ENCODE measurements at regions not wholly inside any gene's neighbourhood (a gene's known extent, or its start where the extent isn't known, plus 50 kb on each side); places are given as distances from the start of the nearest gene placed in this dataset.

DNA sequence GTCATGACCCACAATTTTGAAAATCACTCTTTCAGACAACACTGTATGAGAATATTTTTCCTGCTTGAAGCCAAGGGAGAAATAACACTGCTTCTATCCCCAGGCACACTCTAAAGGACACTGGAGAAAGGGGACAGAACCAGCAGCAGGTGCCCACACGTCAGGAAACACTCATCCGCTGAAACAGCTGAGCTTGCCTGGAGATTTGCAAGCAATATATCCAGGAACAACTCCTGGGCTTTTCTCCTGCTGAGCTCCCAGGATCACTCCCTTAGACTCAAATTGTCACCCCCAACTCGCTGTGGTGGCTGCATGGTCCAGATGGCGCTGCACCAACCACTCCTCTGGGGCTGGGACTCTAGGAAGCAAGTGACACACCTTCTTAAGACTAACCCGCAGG lies 186.7 kb downstream of the ARL4C start:
- H3K4me3 ChIP-seq (ENCODE audit: low read depth, low read length): no peak overlapping the region
- DNase-seq (ENCODE audit: low read depth): no peak
- TF ChIP-seq, protein P1, sequence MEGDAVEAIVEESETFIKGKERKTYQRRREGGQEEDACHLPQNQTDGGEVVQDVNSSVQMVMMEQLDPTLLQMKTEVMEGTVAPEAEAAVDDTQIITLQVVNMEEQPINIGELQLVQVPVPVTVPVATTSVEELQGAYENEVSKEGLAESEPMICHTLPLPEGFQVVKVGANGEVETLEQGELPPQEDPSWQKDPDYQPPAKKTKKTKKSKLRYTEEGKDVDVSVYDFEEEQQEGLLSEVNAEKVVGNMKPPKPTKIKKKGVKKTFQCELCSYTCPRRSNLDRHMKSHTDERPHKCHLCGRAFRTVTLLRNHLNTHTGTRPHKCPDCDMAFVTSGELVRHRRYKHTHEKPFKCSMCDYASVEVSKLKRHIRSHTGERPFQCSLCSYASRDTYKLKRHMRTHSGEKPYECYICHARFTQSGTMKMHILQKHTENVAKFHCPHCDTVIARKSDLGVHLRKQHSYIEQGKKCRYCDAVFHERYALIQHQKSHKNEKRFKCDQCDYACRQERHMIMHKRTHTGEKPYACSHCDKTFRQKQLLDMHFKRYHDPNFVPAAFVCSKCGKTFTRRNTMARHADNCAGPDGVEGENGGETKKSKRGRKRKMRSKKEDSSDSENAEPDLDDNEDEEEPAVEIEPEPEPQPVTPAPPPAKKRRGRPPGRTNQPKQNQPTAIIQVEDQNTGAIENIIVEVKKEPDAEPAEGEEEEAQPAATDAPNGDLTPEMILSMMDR (IDR thresholded peaks at IDR 0.05; ENCODE audit: control insufficient read depth, extremely low read depth, insufficient read depth): no peak

DNA sequence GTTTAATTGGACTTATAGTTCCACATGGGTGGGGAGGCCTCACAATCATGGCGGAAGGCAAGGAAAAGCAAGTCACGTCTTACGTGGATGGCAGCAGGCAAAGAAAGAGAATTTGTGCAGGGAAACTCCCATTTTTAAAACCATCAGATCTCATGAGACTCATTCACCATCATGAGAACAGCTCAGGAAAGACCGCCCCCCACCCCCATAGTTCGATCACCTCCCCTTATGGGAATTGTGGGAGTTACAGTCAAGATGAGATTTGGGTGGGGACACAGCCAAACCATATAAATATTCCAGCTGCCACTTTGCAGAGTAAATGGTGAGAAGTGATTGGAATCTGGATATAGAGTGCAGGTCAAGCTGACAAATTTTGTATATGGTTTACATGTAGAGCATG lies 187.4 kb downstream of the ARL4C start:
- DNase-seq (ENCODE audit: low read depth): no peak
- TF ChIP-seq, protein P1 (IDR thresholded peaks at IDR 0.05; ENCODE audit: control insufficient read depth, extremely low read depth, insufficient read depth): no peak
- no peak overlapping the region for H3K4me3 ChIP-seq (ENCODE audit: low read depth, low read length)

DNA sequence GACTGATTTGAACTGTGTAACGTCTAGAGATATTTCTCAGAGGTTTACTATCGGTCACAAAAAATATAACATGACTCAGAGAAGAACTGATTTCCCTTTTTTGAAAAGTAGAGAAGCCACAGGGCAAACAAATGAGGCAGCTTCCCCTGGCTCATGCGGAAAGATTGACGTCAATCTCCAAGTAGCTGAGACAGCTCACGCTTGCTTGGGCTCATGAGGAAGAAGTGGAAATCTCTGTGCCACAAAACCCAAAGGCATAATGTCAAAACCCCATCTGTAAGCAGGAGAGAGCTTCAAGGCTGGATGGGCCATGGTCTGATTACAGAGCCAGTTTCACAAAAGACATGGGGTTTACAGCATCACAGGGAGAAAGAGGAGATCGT lies 188.1 kb downstream of the ARL4C start:
- no peak overlapping the region for H3K4me3 ChIP-seq (ENCODE audit: low read depth, low read length)
- TF ChIP-seq, protein P1 (IDR thresholded peaks at IDR 0.05; ENCODE audit: control insufficient read depth, extremely low read depth, insufficient read depth): no peak
- no peak for DNase-seq (ENCODE audit: low read depth)

DNA sequence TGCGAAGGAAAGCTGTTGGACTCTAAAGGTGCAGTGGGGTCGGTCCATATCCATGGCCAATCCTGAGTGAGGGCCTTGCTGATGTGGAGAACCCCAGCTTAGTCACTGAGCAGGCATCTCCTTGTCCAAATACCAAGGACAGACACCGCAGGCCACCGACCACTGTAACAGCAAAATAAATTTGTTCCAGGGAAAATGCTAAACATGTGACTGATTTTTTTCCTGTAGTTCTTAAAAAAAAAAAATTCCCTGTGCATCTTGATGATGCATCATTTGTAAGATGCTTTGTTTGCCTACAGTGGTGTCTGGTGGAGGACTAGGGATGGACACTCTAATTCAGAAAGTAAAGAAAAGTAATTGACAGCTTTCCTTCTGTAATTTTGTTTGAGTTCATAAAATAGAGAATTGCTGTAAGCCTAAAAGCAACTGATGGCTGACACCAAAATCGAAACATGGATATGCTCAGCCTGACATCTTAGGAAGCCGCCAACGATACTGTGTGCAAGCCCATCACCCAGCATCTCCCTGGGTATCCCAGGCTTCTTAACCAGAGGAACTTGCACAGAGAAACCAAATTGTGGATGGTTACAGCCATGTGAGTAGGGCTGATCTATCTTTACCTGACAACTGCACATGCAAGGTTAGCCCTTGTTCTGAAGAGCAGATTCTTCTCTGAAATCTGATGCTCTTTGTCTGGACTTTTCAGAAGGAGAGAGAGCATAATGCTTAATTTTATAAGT lies 188.6 kb downstream of the ARL4C start:
- no peak overlapping the region for H3K4me3 ChIP-seq (ENCODE audit: low read depth, low read length)
- TF ChIP-seq, protein P1 (IDR thresholded peaks at IDR 0.05; ENCODE audit: control insufficient read depth, extremely low read depth, insufficient read depth): no peak
- DNase-seq (ENCODE audit: low read depth): no peak

DNA sequence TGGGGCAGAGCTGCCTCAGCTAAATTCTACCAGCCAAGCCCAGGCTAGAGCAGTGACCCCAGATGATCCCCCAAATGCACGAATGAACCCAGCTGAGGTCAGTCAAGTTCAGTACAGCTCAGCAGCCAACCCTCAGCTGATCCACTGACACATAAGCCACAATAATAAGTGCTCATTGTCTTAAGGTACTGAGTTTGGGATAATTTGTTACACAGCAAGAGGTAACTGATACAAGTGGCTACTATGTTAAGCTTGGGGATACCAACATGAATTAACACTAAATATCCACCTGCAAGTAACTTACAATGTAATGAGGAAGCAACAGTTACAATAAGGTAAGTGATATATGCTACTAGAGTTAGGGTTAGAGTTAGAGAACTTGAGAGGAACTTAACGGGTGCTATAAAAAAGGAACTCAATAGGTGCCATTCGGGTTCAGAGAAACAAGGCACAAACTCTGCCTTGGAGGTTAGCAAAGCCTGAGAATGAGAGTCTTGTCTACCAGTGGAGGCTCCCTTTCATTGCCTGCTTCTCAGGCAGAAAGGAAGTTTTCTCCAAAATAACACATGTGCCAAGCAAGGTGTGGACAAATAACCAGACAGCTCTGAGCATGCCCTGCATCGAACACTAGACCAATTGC lies 189.4 kb downstream of the ARL4C start:
- TF ChIP-seq, protein P1 (IDR thresholded peaks at IDR 0.05; ENCODE audit: control insufficient read depth, extremely low read depth, insufficient read depth): no peak
- no peak overlapping the region for H3K4me3 ChIP-seq (ENCODE audit: low read depth, low read length)
- no peak for DNase-seq (ENCODE audit: low read depth)

DNA sequence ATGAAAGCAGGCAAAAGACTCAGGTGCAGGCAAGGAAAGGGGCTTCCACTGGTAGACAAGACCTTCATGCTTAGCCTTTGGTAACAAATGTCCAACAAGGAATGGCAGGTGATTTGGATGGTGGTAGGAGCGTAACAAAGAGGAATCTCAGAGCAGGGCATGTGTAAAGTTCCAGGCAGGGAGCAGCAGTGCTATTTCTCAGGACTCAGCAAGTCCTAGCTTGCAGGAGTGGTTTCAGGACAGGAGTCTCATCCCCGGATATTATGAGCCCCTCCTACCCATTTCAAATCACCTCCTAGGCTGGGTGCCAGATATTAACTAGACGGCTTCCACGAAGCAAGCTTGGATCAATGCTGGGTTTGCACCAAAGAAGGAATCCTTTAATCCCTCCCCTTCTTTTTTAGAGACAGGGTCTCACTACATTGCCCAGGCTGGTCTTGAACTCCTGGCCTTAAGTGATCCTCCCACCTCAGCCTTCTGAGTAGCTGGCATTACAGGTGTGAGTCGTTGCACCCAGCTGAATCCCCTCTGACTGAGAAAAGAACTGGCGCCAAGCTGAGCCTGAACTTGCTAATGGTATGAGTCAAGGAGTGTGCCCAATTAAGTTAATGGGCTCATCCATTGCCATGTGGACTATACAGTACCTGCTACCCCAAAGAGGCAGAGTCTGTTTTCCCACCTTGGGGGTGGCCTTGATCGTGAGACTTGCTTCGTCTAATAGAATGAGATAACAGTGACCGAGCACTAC lies 190.3 kb downstream of the ARL4C start:
- no peak overlapping the region for H3K4me3 ChIP-seq (ENCODE audit: low read depth, low read length)
- TF ChIP-seq, protein P1 (IDR thresholded peaks at IDR 0.05; ENCODE audit: control insufficient read depth, extremely low read depth, insufficient read depth): no peak
- DNase-seq (ENCODE audit: low read depth): no peak

All from LNCaP clone FGC (cell line).